ENCODE measurements at regions not wholly inside any gene's neighbourhood (a gene's known extent, or its start where the extent isn't known, plus 50 kb on each side); places are given as distances from the start of the nearest gene placed in this dataset.
"Not testable (repeated sequence)": the region's sequence is repeated elsewhere in the genome, so short reads cannot be mapped to it uniquely, and the experiment has no call there.

- H3K27ac Mint-ChIP-seq (ENCODE audit: unreplicated experiment); H3K4me3 Mint-ChIP-seq (ENCODE audit: low read depth, unreplicated experiment); H3K36me3 Mint-ChIP-seq (ENCODE audit: insufficient read depth, unreplicated experiment); DNase-seq; CTCF ChIA-PET; H3K27me3 Mint-ChIP-seq (ENCODE audit: unreplicated experiment); H3K9me3 Mint-ChIP-seq (ENCODE audit: low read depth, unreplicated experiment); BruUV-seq (replicated peaks); intact Hi-C loops (cut with micrococcal nuclease; ENCODE audit: unreplicated experiment): not testable (repeated sequence)
- peaks cover 19% of the 10 kb centered on the region for H3K4me1 Mint-ChIP-seq (ENCODE audit: low read depth, unreplicated experiment)
Observed at GRCh38 chr2:111530239-111530965, 353.6 kb downstream of the ANAPC1 start.

DNA sequence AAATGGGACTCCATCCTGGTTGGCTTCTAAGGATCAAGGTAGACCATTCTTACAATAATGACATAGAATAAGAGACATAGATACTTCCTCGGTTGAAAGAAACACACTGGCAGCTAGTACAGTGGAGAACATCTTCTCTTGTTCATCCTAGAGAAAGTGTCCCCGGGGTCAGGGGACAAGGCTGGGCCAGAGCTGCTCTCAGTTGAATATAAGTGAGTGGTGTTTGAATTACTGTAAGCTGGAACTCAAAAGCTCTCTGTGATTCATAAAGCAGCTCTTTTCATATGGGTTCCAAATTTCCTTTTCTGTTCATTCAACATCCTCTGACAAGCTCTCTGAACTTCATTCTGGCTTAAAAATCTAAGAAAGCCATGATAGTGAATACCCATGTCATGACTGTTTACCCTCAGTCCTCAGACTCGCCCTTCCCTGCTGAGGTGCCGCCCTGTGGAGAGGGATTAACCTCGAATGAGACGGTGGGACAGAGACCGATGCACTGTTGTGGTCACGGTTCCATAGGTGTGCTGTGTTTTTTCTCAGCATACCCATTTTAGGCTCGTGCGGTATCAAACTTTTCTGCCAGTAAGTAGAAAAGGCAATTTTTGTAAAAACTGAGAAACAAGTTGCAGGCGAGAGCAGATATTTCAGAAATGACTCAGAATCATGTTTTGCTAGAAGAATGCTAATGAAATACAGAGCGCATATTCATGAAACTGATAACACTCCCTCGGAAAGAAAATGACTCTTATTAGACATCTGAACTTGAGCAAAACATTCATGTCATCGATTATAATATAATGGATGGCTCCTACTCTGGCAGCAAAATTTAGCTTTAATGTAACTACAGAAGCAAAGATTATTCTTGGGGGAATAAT, 351.1 kb downstream of the ANAPC1 start:
- intact Hi-C loops (cut with micrococcal nuclease; ENCODE audit: unreplicated experiment); H3K27me3 Mint-ChIP-seq (ENCODE audit: unreplicated experiment); CTCF ChIA-PET; H3K27ac Mint-ChIP-seq (ENCODE audit: unreplicated experiment); H3K36me3 Mint-ChIP-seq (ENCODE audit: insufficient read depth, unreplicated experiment); H3K4me3 Mint-ChIP-seq (ENCODE audit: low read depth, unreplicated experiment); H3K9me3 Mint-ChIP-seq (ENCODE audit: low read depth, unreplicated experiment); DNase-seq: not testable (repeated sequence)
- TSS peak; percentile 52 for BruUV-seq (replicated peaks)
- peaks cover 25% of the 10 kb centered on the region for H3K4me1 Mint-ChIP-seq (ENCODE audit: low read depth, unreplicated experiment)

GRCh38 chr2:111533557-111534247, 350.3 kb downstream of the ANAPC1 start:
- CTCF ChIA-PET = not testable (repeated sequence)

GRCh38 chr2:111534910-111535352, 349.1 kb downstream of the ANAPC1 start:
- Mint-ChIP-seq H3K27ac (ENCODE audit: unreplicated experiment) (peak overlapping the region; percentile 74), H3K36me3 (ENCODE audit: insufficient read depth, unreplicated experiment) (no peaks in the 10 kb centered on the region), H3K4me1 (ENCODE audit: low read depth, unreplicated experiment) (peaks cover 25% of the 10 kb centered on the region), H3K9me3 (ENCODE audit: low read depth, unreplicated experiment) (no peaks in the 10 kb centered on the region), H3K27me3 (ENCODE audit: unreplicated experiment) (no peaks in the 10 kb centered on the region), H3K4me3 (ENCODE audit: low read depth, unreplicated experiment) (peak overlapping the region; percentile 32)
- no TSS peak for BruUV-seq (replicated peaks)
- peak; percentile 2 for DNase-seq
- intact Hi-C loops (cut with micrococcal nuclease; ENCODE audit: unreplicated experiment) = no loop called here
- CTCF ChIA-PET = no interaction called here
- no peak for TF ChIP-seq CTCF (IDR thresholded peaks at IDR 0.05; ENCODE audit: unreplicated experiment)

More at GRCh38 chr2:111533557-111534247, 350.3 kb downstream of the ANAPC1 start:
- H3K4me3 Mint-ChIP-seq (ENCODE audit: low read depth, unreplicated experiment); H3K9me3 Mint-ChIP-seq (ENCODE audit: low read depth, unreplicated experiment); H3K36me3 Mint-ChIP-seq (ENCODE audit: insufficient read depth, unreplicated experiment); DNase-seq; BruUV-seq (replicated peaks); intact Hi-C loops (cut with micrococcal nuclease; ENCODE audit: unreplicated experiment); H3K27me3 Mint-ChIP-seq (ENCODE audit: unreplicated experiment): not testable (repeated sequence)
- Mint-ChIP-seq H3K27ac (ENCODE audit: unreplicated experiment) (peak overlapping the region; percentile 74), H3K4me1 (ENCODE audit: low read depth, unreplicated experiment) (peaks cover 25% of the 10 kb centered on the region)

DNA sequence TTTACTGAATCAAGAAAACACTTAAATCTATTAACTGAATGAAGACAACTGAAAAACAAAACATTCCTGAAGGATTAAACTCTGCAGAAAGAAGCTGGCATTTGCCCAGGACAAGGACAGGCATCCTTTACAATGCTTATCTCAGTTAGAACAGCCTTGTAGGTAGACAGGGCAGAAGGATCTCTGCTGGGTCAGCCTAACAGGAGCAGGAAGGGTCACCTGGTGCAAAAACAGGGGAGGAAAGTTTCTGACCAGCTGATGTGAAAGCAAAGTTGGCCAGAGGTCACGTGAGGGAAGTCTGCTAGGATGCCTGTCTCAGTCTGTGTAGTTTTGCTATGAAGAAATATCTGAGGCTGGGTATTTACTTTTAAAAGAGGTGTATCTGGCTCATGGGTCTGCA, 348.6 kb downstream of the ANAPC1 start:
- no peaks in the 10 kb centered on the region for H3K27me3 Mint-ChIP-seq (ENCODE audit: unreplicated experiment)
- peak overlapping the region; percentile 74 for H3K27ac Mint-ChIP-seq (ENCODE audit: unreplicated experiment)
- no peaks in the 10 kb centered on the region for H3K36me3 Mint-ChIP-seq (ENCODE audit: insufficient read depth, unreplicated experiment)
- intact Hi-C loops (cut with micrococcal nuclease; ENCODE audit: unreplicated experiment) = no loop called here
- H3K4me3 Mint-ChIP-seq (ENCODE audit: low read depth, unreplicated experiment) = peak overlapping the region; percentile 32
- H3K9me3 Mint-ChIP-seq (ENCODE audit: low read depth, unreplicated experiment) = no peaks in the 10 kb centered on the region
- peak; percentile 12 for DNase-seq
- peaks cover 25% of the 10 kb centered on the region for H3K4me1 Mint-ChIP-seq (ENCODE audit: low read depth, unreplicated experiment)
- TF ChIP-seq CTCF (IDR thresholded peaks at IDR 0.05; ENCODE audit: unreplicated experiment) = no peak
- CTCF ChIA-PET = no interaction called here
- BruUV-seq (replicated peaks) = no TSS peak
